Liver (tissue), 8 donors: ENCODE measurements at regions not wholly inside any gene's neighbourhood (a gene's known extent, or its start where the extent isn't known, plus 50 kb on each side); places are given as distances from the start of the nearest gene placed in this dataset.

Source experiments
- DNase-seq: peaks from one replicate; pipeline ENCODE4 v3.0.0-alpha.2; 2017; ENCODE audit warnings: low spot score
- H3K27ac ChIP-seq, 2 donors: one replicate each; pipeline ENCODE4 v1.7.0; 2013; ENCODE audit warnings: inconsistent platforms in 2 of 2, low read length in 2 of 2, control low read depth in 1 of 2, low read depth in 1 of 2, mild to moderate bottlenecking in 1 of 2
- H3K27me3 ChIP-seq, 4 donors: one replicate each; pipeline versions ENCODE4 v1.6.1 to v1.7.0; 2013; ENCODE audit warnings: low read length in 3 of 4, inconsistent platforms in 1 of 4, mild to moderate bottlenecking in 1 of 4, moderate library complexity in 1 of 4; ENCODE audit not compliant: control insufficient read depth in 4 of 4, insufficient read depth in 4 of 4
- H3K36me3 ChIP-seq, 4 donors: one replicate each; pipeline versions ENCODE4 v1.6.1 to v1.7.0; 2013; ENCODE audit warnings: low read length in 3 of 4, mild to moderate bottlenecking in 3 of 4, low read depth in 1 of 4, moderate library complexity in 1 of 4; ENCODE audit not compliant: control insufficient read depth in 4 of 4, insufficient read depth in 3 of 4
- H3K4me1 ChIP-seq, 4 donors: one replicate each; pipeline versions ENCODE4 v1.6.1 to v1.7.0; 2013; ENCODE audit warnings: low read length in 3 of 4, mild to moderate bottlenecking in 3 of 4, moderate library complexity in 1 of 4; ENCODE audit not compliant: control insufficient read depth in 4 of 4, insufficient read depth in 4 of 4
- H3K4me3 ChIP-seq, 3 donors: one replicate each; pipeline versions ENCODE4 v1.6.1 to v1.7.0; 2013; ENCODE audit warnings: low read length in 3 of 3, control low read depth in 1 of 3, low read depth in 1 of 3, mild to moderate bottlenecking in 1 of 3
- H3K9ac ChIP-seq, 2 donors: one replicate each; pipeline ENCODE4 v1.7.0; 2013; ENCODE audit warnings: low read length in 2 of 2, mild to moderate bottlenecking in 2 of 2, moderate library complexity in 2 of 2, control low read depth in 1 of 2, low read depth in 1 of 2
- H3K9me3 ChIP-seq, 4 donors: one replicate each; pipeline versions ENCODE4 v1.6.1 to v1.7.0; 2013; ENCODE audit warnings: low read length in 3 of 4; ENCODE audit not compliant: control insufficient read depth in 4 of 4
- EGR1 ChIP-seq, 2 donors: IDR thresholded peaks; 2 replicates each; pipeline ENCODE4 v1.6.1; 2016 to 2018; ENCODE audit warnings: antibody characterized with exemption in 2 of 2, low read depth in 2 of 2
- FOXA1 ChIP-seq: IDR thresholded peaks from 2 replicates; pipeline ENCODE4 v1.6.1; 2016; ENCODE audit warnings: antibody characterized with exemption
- FOXA2 ChIP-seq: IDR thresholded peaks from 2 replicates; pipeline ENCODE4 v1.6.1; 2016; ENCODE audit warnings: antibody characterized with exemption
- GABPA ChIP-seq, 2 donors: IDR thresholded peaks in 1 of 2; conservative IDR thresholded peaks in 1 of 2; 2 replicates each; pipeline ENCODE4 v1.6.1; 2016; ENCODE audit warnings: antibody characterized with exemption in 2 of 2, mild to moderate bottlenecking in 1 of 2, moderate library complexity in 1 of 2
- HNF4A ChIP-seq, 2 donors: conservative IDR thresholded peaks; 2 replicates each; pipeline ENCODE4 v1.6.1; 2016; ENCODE audit warnings: antibody characterized with exemption in 2 of 2, mild to moderate bottlenecking in 2 of 2
- HNF4G ChIP-seq: IDR thresholded peaks from 2 replicates; pipeline ENCODE4 v1.6.1; 2016; ENCODE audit warnings: antibody characterized with exemption
- NR2F2 ChIP-seq: IDR thresholded peaks from 2 replicates; pipeline ENCODE4 v1.6.1; 2016; ENCODE audit warnings: antibody characterized with exemption
- RAD21 ChIP-seq, 2 donors: IDR thresholded peaks; 2 replicates each; pipeline ENCODE4 v1.6.1; 2016; ENCODE audit warnings: antibody characterized with exemption in 2 of 2, mild to moderate bottlenecking in 2 of 2
- RXRA ChIP-seq, 2 donors: IDR thresholded peaks; 2 replicates each; pipeline ENCODE4 v1.6.1; 2017 to 2018; ENCODE audit warnings: antibody characterized with exemption in 2 of 2, mild to moderate bottlenecking in 1 of 2
- SP1 ChIP-seq: IDR thresholded peaks from 2 replicates; pipeline ENCODE4 v1.6.1; 2018; ENCODE audit warnings: antibody characterized with exemption, mild to moderate bottlenecking
- TAF1 ChIP-seq: conservative IDR thresholded peaks from 2 replicates; pipeline ENCODE4 v1.6.1; 2016; ENCODE audit warnings: antibody characterized with exemption, mild to moderate bottlenecking
- YY1 ChIP-seq: IDR thresholded peaks from 2 replicates; pipeline ENCODE4 v1.6.1; 2016; ENCODE audit warnings: antibody characterized with exemption, mild to moderate bottlenecking
- WGBS: extraction: QIAGEN DNeasy Blood & Tissue Kit; methylation state at CpG from one replicate; pipeline ENCODE4 v1.1.7; 2013; 5-methylcytosine and 5-hydroxymethylcytosine counted together
- TF ChIP-seq, protein P1 (sequence below): IDR thresholded peaks from 2 replicates; pipeline ENCODE4 v1.6.1; 2016; ENCODE audit warnings: antibody characterized with exemption
- TF ChIP-seq, protein P2 (sequence below): IDR thresholded peaks from 2 replicates; pipeline ENCODE4 v1.6.1; 2016; ENCODE audit warnings: antibody characterized with exemption
- TF ChIP-seq, protein P3 (sequence below): IDR thresholded peaks from 2 replicates; pipeline ENCODE4 v1.6.1; 2016; ENCODE audit warnings: antibody characterized with exemption
- TF ChIP-seq, protein P4 (sequence below): fragments of 150-350 bp; IDR thresholded peaks from 2 replicates; pipeline ENCODE4 v1.5.1; 2017; ENCODE audit warnings: improper control_type of control experiment, low read depth, low read length; ENCODE audit not compliant: missing input control
- TF ChIP-seq, protein P5 (sequence below): IDR thresholded peaks from 2 replicates; pipeline ENCODE4 v1.6.1; 2016; ENCODE audit warnings: antibody characterized with exemption, mild to moderate bottlenecking
- donor health status: healthy.
- donor health status: healthy.
- donor health status: healthy.
- donor health status: healthy.
- donor health status: healthy.

DNA sequence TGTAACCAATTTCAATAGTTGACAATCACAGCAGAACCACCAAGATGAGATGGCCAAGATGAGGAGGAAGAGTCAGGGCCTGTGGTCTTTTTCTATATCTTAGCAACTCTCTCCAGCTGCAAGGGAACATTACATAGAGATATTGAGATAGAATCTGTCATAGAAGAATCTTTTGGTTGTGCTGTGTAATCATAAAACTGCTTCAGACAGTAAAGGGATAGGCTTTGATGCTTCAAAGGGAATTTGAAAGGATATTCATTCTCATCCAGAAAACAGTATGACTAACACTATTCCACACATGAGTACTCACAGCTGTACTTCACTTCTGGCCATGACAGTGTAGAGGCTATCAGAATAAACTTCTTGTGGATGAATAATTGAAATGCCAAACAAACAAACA is 145.9 kb downstream of the YIPF5 start:
- Histone ChIP-seq H3K9ac (no peak overlapping the region), H3K27me3 (no peaks in the 10 kb centered on the region), H3K36me3 (no peaks in the 10 kb centered on the region), H3K9me3 (no peaks in the 10 kb centered on the region), H3K4me1 (no peaks in the 10 kb centered on the region), H3K4me3 (no peak overlapping the region), H3K27ac (no peak overlapping the region)
- no peak for DNase-seq
- no peak for TF ChIP-seq GABPA (IDR thresholded peaks at IDR 0.05 in 1 of 2, conservative IDR thresholded peaks at IDR 0.05 in 1 of 2)
- no peak for TF ChIP-seq RAD21 (IDR thresholded peaks at IDR 0.05)
- no peak for TF ChIP-seq TAF1
- TF ChIP-seq, protein P1, sequence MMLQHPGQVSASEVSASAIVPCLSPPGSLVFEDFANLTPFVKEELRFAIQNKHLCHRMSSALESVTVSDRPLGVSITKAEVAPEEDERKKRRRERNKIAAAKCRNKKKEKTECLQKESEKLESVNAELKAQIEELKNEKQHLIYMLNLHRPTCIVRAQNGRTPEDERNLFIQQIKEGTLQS, result no peak
- no peak for TF ChIP-seq FOXA1

DNA sequence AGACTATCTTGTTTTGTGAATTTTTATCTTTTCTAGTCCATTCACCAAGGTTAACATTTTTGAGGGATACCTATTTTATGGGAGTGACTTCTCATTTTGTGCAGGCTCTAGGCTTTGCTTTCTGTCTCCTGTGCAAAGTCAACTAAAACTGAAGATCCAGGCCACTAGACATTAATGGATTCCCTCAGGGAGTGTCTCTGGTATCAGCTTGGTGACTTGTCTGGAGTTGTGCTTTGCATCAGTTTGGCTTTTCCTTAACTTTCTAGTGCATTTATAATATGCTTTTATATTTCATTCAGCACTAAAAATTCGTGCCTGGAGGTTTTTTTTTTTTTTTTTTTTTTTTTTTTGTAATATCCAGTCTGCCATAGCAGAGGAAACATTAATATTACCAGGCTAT is 144.2 kb downstream of the YIPF5 start:
- no peak for DNase-seq
- TF ChIP-seq RAD21 (IDR thresholded peaks at IDR 0.05) (no peak), YY1 (no peak), FOXA2 (no peak), SP1 (no peak), TAF1 (no peak), EGR1 (IDR thresholded peaks at IDR 0.05; ENCODE audit: low read depth in 2 of 2) (no peak), HNF4A (conservative IDR thresholded peaks at IDR 0.05) (no peak)
- TF ChIP-seq, protein P2, sequence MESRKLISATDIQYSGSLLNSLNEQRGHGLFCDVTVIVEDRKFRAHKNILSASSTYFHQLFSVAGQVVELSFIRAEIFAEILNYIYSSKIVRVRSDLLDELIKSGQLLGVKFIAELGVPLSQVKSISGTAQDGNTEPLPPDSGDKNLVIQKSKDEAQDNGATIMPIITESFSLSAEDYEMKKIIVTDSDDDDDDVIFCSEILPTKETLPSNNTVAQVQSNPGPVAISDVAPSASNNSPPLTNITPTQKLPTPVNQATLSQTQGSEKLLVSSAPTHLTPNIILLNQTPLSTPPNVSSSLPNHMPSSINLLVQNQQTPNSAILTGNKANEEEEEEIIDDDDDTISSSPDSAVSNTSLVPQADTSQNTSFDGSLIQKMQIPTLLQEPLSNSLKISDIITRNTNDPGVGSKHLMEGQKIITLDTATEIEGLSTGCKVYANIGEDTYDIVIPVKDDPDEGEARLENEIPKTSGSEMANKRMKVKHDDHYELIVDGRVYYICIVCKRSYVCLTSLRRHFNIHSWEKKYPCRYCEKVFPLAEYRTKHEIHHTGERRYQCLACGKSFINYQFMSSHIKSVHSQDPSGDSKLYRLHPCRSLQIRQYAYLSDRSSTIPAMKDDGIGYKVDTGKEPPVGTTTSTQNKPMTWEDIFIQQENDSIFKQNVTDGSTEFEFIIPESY, result no peak
- TF ChIP-seq, protein P3, sequence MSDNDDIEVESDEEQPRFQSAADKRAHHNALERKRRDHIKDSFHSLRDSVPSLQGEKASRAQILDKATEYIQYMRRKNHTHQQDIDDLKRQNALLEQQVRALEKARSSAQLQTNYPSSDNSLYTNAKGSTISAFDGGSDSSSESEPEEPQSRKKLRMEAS, result no peak
- TF ChIP-seq, protein P4, sequence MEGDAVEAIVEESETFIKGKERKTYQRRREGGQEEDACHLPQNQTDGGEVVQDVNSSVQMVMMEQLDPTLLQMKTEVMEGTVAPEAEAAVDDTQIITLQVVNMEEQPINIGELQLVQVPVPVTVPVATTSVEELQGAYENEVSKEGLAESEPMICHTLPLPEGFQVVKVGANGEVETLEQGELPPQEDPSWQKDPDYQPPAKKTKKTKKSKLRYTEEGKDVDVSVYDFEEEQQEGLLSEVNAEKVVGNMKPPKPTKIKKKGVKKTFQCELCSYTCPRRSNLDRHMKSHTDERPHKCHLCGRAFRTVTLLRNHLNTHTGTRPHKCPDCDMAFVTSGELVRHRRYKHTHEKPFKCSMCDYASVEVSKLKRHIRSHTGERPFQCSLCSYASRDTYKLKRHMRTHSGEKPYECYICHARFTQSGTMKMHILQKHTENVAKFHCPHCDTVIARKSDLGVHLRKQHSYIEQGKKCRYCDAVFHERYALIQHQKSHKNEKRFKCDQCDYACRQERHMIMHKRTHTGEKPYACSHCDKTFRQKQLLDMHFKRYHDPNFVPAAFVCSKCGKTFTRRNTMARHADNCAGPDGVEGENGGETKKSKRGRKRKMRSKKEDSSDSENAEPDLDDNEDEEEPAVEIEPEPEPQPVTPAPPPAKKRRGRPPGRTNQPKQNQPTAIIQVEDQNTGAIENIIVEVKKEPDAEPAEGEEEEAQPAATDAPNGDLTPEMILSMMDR, result no peak
- Histone ChIP-seq H3K9ac (no peak overlapping the region), H3K27me3 (no peaks in the 10 kb centered on the region), H3K4me1 (no peaks in the 10 kb centered on the region), H3K4me3 (no peak overlapping the region), H3K36me3 (no peaks in the 10 kb centered on the region), H3K9me3 (no peaks in the 10 kb centered on the region), H3K27ac (no peak overlapping the region)
- WGBS, result 29% methylated on average over 1 of the region's 1 CpG

DNA sequence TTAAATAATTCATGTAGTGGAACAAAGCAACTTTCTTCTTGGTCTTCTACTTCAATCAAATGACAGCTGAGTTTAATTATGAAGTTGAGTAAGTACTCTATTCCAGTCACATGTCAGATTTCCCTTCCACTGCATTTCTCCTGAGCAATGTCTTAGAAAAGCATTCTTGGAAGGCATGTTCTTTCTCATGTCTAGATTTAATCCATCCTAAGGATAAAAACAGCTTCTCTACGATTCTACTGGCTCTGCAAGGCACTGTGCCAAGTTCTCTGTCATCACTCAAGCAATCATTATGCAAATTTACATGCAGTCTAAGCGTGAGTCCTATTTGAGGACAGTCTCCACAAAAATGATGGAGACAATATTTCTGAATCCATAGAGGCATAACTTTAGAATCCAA is 142.4 kb downstream of the YIPF5 start:
- no peak overlapping the region for H3K9ac ChIP-seq
- DNase-seq, result no peak
- H3K27me3 ChIP-seq, result no peaks in the 10 kb centered on the region
- no peaks in the 10 kb centered on the region for H3K4me1 ChIP-seq
- no peaks in the 10 kb centered on the region for H3K36me3 ChIP-seq
- no peak overlapping the region for H3K27ac ChIP-seq
- no peak overlapping the region for H3K4me3 ChIP-seq
- no peaks in the 10 kb centered on the region for H3K9me3 ChIP-seq
- WGBS, result 49% methylated on average over 2 of the region's 2 CpGs
- TF ChIP-seq GABPA (IDR thresholded peaks at IDR 0.05 in 1 of 2, conservative IDR thresholded peaks at IDR 0.05 in 1 of 2) (no peak), YY1 (no peak), NR2F2 (no peak), FOXA2 (no peak), HNF4G (no peak), RAD21 (IDR thresholded peaks at IDR 0.05) (no peak), TAF1 (no peak), RXRA (IDR thresholded peaks at IDR 0.05) (no peak), EGR1 (IDR thresholded peaks at IDR 0.05; ENCODE audit: low read depth in 2 of 2) (no peak), FOXA1 (no peak), HNF4A (conservative IDR thresholded peaks at IDR 0.05) (no peak), SP1 (no peak)
- TF ChIP-seq, protein P3, result no peak
- TF ChIP-seq, protein P4, result no peak
- TF ChIP-seq, protein P5, sequence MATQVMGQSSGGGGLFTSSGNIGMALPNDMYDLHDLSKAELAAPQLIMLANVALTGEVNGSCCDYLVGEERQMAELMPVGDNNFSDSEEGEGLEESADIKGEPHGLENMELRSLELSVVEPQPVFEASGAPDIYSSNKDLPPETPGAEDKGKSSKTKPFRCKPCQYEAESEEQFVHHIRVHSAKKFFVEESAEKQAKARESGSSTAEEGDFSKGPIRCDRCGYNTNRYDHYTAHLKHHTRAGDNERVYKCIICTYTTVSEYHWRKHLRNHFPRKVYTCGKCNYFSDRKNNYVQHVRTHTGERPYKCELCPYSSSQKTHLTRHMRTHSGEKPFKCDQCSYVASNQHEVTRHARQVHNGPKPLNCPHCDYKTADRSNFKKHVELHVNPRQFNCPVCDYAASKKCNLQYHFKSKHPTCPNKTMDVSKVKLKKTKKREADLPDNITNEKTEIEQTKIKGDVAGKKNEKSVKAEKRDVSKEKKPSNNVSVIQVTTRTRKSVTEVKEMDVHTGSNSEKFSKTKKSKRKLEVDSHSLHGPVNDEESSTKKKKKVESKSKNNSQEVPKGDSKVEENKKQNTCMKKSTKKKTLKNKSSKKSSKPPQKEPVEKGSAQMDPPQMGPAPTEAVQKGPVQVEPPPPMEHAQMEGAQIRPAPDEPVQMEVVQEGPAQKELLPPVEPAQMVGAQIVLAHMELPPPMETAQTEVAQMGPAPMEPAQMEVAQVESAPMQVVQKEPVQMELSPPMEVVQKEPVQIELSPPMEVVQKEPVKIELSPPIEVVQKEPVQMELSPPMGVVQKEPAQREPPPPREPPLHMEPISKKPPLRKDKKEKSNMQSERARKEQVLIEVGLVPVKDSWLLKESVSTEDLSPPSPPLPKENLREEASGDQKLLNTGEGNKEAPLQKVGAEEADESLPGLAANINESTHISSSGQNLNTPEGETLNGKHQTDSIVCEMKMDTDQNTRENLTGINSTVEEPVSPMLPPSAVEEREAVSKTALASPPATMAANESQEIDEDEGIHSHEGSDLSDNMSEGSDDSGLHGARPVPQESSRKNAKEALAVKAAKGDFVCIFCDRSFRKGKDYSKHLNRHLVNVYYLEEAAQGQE, result no peak
